ENCODE measurements at regions not wholly inside any gene's neighbourhood (a gene's known extent, or its start where the extent isn't known, plus 50 kb on each side); places are given as distances from the start of the nearest gene placed in this dataset.

DNA sequence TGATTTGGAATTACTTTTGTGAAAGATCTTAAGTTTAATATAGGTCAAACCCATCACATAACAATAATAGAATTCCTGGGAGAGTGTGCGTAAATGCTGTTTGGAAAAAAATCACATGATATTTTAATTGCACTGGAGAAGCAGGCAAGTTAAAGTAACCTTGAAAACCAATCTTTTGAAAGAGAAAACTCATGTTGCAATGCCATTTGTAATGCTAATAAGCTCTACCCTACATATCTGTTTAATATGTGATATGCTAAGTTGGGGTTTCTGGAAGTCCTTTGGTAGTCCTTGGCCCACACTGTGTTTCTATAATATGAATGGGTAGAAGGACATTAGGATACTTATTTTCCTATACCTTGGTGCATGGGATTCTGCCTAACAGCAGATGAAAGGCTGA, 370.4 kb downstream of the DDX10 start:
- TF ChIP-seq, protein P1, sequence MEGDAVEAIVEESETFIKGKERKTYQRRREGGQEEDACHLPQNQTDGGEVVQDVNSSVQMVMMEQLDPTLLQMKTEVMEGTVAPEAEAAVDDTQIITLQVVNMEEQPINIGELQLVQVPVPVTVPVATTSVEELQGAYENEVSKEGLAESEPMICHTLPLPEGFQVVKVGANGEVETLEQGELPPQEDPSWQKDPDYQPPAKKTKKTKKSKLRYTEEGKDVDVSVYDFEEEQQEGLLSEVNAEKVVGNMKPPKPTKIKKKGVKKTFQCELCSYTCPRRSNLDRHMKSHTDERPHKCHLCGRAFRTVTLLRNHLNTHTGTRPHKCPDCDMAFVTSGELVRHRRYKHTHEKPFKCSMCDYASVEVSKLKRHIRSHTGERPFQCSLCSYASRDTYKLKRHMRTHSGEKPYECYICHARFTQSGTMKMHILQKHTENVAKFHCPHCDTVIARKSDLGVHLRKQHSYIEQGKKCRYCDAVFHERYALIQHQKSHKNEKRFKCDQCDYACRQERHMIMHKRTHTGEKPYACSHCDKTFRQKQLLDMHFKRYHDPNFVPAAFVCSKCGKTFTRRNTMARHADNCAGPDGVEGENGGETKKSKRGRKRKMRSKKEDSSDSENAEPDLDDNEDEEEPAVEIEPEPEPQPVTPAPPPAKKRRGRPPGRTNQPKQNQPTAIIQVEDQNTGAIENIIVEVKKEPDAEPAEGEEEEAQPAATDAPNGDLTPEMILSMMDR (IDR thresholded peaks at IDR 0.05) = no peak
- no peak for TF ChIP-seq EP300 (IDR thresholded peaks at IDR 0.05)

Measured in upper lobe of left lung (tissue), 4 donors.